Subcutaneous abdominal adipose tissue (tissue), 5 donors: ENCODE measurements at regions not wholly inside any gene's neighbourhood (a gene's known extent, or its start where the extent isn't known, plus 50 kb on each side); places are given as distances from the start of the nearest gene placed in this dataset.
"Not testable (repeated sequence)": the region's sequence is repeated elsewhere in the genome, so short reads cannot be mapped to it uniquely, and the experiment has no call there.

ENCODE experiments used
- H3K27ac ChIP-seq: one replicate; pipeline ENCODE4 v1.7.0; 2013; ENCODE audit warnings: low read depth, mild to moderate bottlenecking, inconsistent platforms, low read length, moderate library complexity
- H3K27me3 ChIP-seq, 5 donors: one replicate each; pipeline ENCODE4 v1.7.0; 2013; ENCODE audit warnings: low read length in 5 of 5, inconsistent platforms in 1 of 5; ENCODE audit not compliant: control insufficient read depth in 5 of 5, insufficient read depth in 4 of 5
- H3K36me3 ChIP-seq, 5 donors: one replicate each; pipeline ENCODE4 v1.7.0; 2013; ENCODE audit warnings: low read length in 5 of 5; ENCODE audit not compliant: control insufficient read depth in 5 of 5, insufficient read depth in 5 of 5
- H3K4me1 ChIP-seq, 5 donors: one replicate each; pipeline ENCODE4 v1.7.0; 2013; ENCODE audit warnings: low read length in 5 of 5, mild to moderate bottlenecking in 3 of 5, moderate library complexity in 1 of 5; ENCODE audit not compliant: control insufficient read depth in 5 of 5, insufficient read depth in 5 of 5
- H3K4me3 ChIP-seq, 5 donors: one replicate each; pipeline ENCODE4 v1.7.0; 2013; ENCODE audit warnings: low read length in 5 of 5, low read depth in 1 of 5
- H3K9ac ChIP-seq, 5 donors: one replicate each; pipeline ENCODE4 v1.7.0; 2013; ENCODE audit warnings: low read length in 5 of 5, mild to moderate bottlenecking in 4 of 5, moderate library complexity in 3 of 5
- H3K9me3 ChIP-seq, 5 donors: one replicate each; pipeline ENCODE4 v1.7.0; 2013; ENCODE audit warnings: low read length in 5 of 5; ENCODE audit not compliant: control insufficient read depth in 5 of 5
- donor health status: healthy.
- donor health status: healthy.
- donor health status: healthy.
- donor health status: healthy.
- donor health status: healthy.

DNA sequence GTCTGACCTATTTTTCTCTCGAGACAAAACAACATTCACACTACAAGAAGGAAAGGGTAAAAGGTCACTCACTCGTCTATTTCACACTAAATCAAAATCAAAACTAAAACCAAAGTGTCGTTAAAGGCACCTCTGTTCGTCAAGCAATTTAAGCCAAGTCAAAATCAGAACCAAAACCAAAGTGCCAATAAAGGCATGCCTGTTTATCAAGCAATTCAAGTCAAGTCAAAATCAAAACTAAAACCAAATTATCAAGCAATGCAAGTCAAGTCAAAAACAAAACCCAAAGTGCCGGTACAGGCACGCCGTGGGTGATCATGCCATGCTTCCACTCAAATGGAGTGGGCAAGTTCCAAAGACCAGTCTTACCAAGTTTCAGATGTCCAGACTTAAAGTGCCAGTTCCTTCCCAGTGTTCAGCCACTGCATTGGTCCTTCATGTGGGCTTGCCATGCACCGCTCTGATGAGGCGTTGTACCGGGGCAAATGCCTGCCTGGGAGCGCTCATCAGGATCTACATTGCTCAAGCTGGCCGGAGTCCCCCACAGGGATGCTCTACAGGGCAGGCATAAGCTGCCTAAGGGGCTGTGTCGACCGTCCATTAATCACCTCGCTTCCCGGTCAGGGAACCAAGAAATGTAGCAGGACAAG is 55.1 kb upstream of the RBMX start:
- not testable (repeated sequence) for H3K9me3 ChIP-seq, H3K9ac ChIP-seq, H3K4me1 ChIP-seq, H3K27ac ChIP-seq, H3K27me3 ChIP-seq, H3K36me3 ChIP-seq
- peak overlapping the region in 2 of 5 donors; percentile 16 to 26 for H3K4me3 ChIP-seq

DNA sequence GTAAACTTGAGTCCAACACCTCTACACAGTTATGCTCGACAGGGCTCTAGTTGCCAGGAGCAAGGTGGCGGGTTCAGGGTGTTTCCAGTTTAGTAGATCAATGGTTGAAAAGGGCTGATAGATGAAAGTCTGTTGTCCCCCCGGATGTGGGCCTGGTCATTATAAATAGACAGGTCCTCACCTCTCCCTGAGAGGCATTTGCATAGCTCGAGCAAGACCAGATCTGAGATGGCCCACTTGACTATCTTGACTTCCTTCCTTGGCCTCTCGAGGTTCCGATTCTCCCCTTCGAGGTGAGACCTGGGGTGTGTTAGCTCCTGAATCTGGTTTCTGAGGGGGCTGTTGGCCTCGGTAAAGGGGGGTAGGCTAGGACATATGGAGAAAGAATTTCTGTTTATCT is 54.1 kb upstream of the RBMX start:
- not testable (repeated sequence) for H3K4me1 ChIP-seq, H3K4me3 ChIP-seq, H3K27me3 ChIP-seq, H3K9ac ChIP-seq, H3K27ac ChIP-seq, H3K36me3 ChIP-seq, H3K9me3 ChIP-seq

DNA sequence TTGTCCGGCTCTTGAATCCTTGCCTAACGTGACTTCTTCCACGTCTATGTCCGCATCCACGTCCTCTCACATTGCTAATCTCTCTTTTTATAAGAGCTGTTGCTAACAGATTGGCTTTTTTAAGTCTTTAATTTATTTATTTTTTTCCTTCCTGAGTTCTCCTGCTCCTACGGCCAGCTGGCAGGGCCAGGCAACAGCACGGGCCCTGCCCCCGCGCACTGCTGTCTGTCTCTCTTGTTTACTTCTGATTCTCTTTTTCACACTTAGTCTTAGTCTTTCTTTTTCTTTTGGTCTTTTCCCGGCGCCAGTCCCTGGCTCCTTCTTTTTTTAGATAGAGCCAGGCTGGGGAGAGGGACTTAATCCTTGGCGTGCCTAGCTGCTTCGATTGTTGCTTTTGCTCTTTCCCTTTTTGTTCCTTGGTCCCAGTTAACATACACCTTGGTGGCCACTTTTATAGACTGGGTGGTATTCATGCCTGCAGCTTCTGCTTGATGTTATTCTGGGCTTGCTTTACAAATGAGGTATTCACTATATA is 53.2 kb upstream of the RBMX start:
- peaks cover 0 to 5% (median 0%) of the 10 kb centered on the region in 5 donors for H3K27me3 ChIP-seq
- peaks cover 0 to 6% (median 0%) of the 10 kb centered on the region in 5 donors for H3K9me3 ChIP-seq
- peak overlapping the region in 1 of 5 donors; percentile 18 for H3K4me3 ChIP-seq
- no peaks in the 10 kb centered on the region for H3K36me3 ChIP-seq
- peaks cover 0 to 3% (median 0%) of the 10 kb centered on the region in 5 donors for H3K4me1 ChIP-seq
- H3K27ac ChIP-seq, result no peak overlapping the region
- no peak overlapping the region for H3K9ac ChIP-seq

DNA sequence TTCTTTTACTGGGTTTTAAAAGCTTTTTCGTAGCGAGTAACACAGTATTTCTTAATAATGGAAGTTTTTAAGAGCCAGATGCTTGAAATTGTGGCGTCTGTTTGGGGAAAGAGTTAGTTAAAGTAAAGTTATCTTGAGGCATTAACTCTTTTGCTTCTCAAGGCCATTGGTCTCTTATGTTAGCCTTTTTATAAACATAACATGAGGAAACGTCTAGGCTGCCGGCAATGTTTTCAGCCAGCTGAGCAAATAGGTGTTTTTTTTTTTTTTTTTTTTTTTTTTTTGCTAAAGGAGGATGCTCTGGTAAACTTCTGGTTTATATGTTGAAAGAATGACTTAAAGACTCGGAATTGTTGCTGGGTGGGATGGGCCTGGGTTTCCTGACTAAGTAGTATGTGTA is 51.1 kb upstream of the RBMX start:
- H3K27ac ChIP-seq, result no peak overlapping the region
- H3K4me3 ChIP-seq, result no peak overlapping the region
- H3K9me3 ChIP-seq, result peaks cover 0 to 6% (median 0%) of the 10 kb centered on the region in 5 donors
- H3K4me1 ChIP-seq, result peaks cover 0 to 3% (median 0%) of the 10 kb centered on the region in 5 donors
- H3K9ac ChIP-seq, result no peak overlapping the region
- H3K27me3 ChIP-seq, result peaks cover 0 to 5% (median 0%) of the 10 kb centered on the region in 5 donors
- no peaks in the 10 kb centered on the region for H3K36me3 ChIP-seq
